ENCODE measurements at regions not wholly inside any gene's neighbourhood (a gene's known extent, or its start where the extent isn't known, plus 50 kb on each side); places are given as distances from the start of the nearest gene placed in this dataset.

DNA sequence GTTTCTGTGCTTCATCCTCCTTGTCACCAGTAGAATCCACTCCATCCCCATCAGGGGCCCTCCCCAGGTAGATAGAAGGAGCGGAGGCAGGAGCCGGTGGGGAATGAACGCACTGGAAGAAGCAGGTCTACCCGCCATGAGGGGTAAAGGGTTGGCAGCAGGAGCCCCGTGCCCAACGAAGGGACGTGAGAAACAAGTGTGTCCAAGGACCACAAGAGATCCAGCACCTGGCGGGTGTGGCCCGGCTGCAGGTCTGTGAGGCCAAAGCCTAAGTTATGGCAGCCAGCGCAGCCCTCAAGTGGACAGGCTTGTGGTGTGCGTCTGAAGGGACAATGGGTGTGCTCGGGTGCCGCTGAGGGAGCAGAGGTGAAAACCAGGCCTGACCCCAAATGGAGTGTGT is 94.3 kb downstream of the IRX2 start:
- DNase-seq, result no peak

DNA sequence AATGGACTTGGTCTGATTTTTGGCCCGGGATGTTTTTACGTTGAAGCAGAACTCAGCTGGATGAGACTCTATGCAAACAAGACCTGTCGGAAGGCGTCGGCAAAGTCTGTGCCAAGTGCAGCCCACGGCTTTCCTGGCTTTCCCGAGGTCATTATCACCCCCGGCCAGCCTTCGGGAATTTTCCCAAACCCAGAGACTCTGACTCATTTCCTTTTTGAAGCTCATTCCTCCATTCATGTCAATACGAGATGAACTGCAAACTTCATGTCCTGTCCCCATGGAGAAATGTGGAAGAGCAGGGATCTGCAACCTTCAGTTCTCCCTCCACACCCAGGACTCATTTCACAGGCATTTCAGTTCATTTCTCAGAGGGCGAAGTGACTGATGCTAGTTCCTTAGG is 95.3 kb downstream of the IRX2 start:
- no peak for DNase-seq

DNA sequence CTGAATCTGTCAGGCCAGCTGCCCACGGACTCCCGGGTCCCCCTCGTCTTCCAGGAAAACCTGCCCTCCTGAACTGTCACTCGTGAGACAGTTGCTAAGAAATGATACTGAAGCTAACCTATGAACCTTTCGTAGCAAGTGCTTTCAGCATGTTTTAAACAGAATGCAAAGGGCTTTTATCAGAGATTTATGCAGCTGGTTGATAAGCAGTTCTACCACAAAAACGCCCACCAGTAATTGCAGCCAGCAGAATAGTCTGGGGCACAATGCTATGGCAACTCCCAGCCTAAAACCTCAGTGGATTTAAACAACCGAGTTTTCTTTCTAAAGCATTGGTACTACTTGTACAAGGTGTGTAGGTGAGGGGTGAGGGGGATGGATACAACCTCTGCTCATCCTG is 97.5 kb downstream of the IRX2 start:
- no peak for DNase-seq

GRCh38 chr5:2651116-2651515 is 100.4 kb downstream of the IRX2 start:
- no peak for DNase-seq

- no peak for DNase-seq
Measured at GRCh38 chr5:2642684-2643345, 108.7 kb downstream of the IRX2 start.

DNA sequence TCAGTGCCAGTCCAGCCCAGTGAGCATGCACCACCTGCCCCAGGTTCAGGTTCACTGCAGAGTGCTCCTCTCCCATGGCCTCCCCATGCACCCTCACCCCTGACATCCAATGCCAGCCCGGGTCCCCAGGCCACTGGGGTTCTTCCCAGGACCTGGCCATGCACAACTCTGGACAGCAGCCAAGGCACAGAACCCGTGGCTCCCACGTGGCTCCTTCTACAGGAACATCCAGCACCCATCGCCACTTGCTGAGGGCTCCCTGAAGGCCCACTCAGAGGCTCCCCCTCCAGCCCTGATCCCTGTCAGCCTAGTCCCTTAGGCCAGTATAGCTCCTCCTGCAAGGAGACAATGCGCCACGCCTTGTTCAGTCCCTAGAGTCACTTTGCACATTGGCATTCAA is 110.8 kb downstream of the IRX2 start:
- DNase-seq, result no peak

- DNase-seq, result no peak
Measured at GRCh38 chr5:2639425-2639824, 112.1 kb downstream of the IRX2 start.

DNA sequence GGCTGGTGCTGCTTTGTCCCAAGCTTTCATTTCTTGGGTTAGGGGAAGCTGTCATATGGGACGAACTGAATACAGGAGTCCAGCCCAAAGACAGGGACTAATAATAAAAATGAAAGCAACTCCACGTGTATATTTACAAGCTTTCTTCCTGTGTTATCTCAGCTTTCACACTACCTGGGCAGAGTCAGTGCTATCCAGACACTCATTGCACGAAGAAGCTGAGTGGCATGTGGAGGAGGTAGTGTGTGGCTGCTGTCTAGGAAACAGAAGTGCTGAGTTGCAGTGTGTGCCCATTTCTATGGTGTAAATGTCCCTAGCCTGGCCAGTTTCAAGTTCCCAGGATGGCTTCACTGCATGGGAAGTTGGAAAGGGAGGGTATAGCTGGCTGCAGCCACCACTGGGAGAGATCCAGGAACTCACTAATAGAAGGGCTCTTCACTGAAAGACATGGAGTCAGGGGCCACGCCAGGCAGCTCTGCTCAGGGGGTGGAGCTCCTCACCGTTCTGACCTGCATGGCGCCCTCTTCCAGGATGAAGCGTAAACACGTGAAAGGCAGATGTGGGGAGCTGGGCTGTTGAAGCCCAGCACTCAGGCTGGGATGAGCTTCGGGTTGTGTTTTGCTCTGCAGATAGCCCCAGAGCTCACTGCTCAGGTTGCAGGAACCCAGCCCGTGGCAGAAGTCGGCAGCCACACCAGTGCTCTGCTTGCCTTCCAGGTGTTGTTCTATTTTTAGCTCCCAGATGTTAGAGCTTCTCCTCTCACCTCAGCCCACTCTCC is 116.9 kb downstream of the IRX2 start:
- DNase-seq, result no peak

- no peak for DNase-seq
Measured at GRCh38 chr5:2633992-2634391, 117.5 kb downstream of the IRX2 start.

GRCh38 chr5:2631758-2632157 is 119.7 kb downstream of the IRX2 start:
- no peak for DNase-seq

GRCh38 chr5:2629045-2629444 is 122.4 kb downstream of the IRX2 start:
- no peak for DNase-seq

GRCh38 chr5:2627867-2628266 is 123.6 kb downstream of the IRX2 start:
- DNase-seq, result no peak

GRCh38 chr5:2626572-2626971 is 124.9 kb downstream of the IRX2 start:
- no peak for DNase-seq

DNA sequence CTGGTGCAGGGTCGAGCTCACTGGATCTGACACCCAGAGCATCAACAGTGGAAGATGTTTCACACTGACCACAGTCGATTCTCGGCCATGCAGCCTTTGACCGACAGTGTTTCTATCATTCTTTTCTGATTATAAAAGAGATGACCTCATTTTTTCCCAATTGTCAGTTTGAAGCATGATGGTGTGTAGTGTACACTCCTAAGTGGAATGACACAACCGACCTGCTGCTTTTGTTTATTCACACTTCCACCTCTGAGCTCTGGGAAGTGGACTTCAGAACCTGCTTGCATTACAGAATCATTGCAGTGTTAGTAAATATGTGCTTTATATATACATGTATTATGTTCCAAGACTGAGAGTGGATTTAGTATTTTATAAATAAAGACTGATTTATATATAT is 128.6 kb downstream of the IRX2 start:
- no peak for DNase-seq

DNA sequence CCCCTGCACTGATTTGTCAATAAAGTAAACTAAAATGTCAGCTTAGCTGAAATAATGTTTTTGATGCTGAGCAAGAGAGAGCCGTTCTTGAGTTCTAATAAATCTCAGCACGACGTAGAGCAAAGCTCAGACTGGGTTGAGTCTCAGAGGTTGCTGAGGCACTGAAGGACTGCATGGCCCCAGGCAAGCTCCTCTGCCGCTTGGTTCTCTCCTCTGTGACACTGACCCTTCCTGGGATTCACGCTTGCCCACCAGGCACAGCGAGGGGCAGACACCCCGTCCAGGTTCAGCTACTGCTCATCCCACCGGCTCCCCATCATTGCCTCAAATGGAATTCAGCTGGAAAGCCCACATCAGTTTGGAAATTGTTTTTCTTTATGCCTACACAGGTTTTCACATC is 129.8 kb downstream of the IRX2 start:
- no peak for DNase-seq

DNA sequence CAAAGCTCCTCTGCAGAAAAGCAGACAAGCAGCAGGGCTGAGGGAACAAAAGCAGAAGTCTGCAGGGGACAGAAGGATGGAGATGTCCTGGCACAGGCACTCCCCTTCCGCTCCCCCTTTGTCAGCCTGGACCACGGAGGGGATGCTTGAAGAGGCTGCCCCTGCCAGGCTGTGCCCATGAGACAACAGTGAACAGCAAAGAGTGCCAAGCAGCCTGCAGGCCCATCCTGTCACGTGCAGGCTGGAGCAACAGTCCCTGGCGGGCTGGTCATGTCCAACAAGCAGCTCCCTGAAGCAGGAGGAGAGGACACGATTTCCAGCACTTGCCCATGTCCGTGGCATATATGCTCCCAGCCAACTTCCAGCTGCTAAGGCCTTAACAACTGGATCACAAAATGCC is 132.3 kb downstream of the IRX2 start:
- DNase-seq, result no peak

- DNase-seq, result no peak
Measured at GRCh38 chr5:2617461-2617860, 134.0 kb downstream of the IRX2 start.

DNA sequence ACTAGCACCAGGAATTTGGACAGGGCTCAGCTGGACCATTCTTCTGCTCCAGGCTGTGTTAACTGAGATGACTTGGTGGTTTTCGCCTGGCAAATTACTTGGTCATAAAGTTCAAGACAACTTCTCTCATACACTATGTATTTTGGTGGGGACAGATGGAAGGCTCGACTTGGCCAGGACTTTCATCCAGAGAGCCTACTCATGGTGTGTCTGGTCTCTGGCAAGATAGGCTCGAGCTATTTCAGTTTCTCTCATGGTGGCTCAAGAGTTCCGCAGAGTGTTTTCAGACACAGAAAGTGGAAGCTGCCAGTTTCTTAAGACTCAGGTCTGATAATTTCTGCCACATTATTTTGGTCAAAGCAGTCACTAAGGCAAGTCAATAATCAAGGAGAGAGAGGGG is 135.6 kb downstream of the IRX2 start:
- DNase-seq, result no peak

DNA sequence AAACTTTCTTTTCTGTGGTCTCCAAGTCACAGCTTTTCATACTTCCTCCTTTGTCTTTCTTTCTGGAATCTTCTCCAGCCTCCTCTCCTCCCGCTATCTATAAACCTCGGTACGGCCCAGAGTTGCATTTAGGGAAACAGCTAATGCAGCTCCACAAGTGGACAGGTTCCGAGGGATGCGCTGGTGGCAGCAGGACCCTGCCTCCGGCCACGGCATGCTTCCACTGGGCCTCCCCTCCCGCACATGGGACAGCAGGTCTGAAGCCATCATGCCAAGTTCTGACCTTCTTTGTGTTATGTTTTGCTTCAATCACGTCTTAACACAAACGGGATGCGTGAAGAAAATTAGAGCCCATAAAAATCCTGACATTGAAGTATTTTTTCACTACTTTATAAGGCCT is 136.9 kb downstream of the IRX2 start:
- DNase-seq, result no peak

- DNase-seq, result no peak
Measured at GRCh38 chr5:2611659-2612058, 139.8 kb downstream of the IRX2 start.

DNA sequence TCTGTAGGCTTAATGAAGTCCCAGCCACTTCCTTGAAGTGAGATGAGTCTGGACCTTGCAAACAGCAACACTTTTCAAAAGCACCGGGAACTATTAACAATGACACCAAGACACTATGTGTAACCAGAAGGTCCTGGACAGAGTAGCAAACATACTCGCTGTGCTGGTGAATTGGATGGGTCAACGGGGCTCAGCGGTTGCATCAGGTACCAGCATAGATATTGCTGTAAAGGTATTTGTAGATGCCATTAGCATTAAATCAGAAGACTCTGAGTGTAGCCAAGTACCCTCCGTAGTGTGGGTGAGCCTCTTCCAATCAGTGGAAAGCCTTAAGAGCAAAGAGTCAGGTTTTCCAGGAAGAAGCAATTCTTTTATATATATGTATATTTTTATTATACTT is 140.5 kb downstream of the IRX2 start:
- no peak for DNase-seq

- DNase-seq, result no peak
Measured at GRCh38 chr5:2608391-2608790, 143.1 kb downstream of the IRX2 start.

DNA sequence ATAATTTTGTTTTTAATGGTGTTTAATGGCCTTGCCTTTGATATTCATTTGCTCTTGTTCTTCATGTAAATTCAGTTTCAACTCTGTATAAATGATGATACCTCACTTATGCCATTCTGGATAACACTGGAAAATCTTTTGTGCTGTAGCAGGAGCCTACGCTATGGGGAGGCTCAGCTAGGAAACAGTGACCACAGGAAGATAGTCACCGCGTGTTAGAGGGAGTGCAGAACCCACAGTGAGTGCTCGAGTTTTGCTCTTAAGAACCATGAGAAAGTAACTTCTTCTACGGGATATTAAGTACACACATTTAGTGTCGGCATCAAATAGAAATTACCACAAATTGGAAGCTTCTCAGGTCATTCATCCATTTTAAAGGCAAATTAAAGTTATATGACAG is 143.9 kb downstream of the IRX2 start:
- DNase-seq, result no peak

DNA sequence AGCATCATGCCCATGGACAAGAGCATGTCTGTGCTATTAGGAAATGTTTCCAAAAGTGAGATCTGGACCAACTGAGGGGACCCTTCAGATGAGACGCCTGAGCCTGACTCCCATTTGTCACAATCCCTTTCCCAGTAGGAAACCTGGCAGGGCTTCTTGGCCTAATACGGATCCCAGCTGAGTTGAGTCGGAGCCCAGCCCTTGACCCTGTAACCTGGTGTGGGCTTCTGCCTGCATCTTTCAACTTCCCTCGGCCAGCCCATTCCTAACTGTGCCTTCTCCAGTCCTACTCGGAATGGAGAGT is 148.3 kb downstream of the IRX2 start:
- DNase-seq, result no peak
